ENCODE measurements at regions not wholly inside any gene's neighbourhood (a gene's known extent, or its start where the extent isn't known, plus 50 kb on each side); places are given as distances from the start of the nearest gene placed in this dataset.

DNA sequence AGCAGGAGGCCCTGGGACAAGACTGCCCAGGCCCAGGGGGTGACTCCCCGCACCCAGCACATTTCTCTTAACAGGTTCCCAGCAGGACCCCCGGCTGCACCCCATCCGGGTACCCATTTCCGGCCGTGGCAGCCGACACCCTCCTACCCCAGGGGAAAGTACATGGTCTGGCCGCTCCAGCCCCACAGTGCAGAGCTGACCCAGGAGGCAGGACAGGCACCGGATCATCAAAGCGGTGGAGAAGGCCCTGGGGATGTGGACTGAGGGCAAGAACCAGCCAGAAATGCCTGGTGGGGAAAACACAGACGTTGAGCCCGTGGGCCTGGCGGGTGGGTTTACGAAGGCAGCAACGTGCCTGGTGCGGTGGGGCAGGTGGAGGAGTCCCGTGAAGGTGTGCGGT is 79.5 kb upstream of the GPC1 start:
- H3K9me3 ChIP-seq = peaks cover 0 to 17% (median 11%) of the 10 kb centered on the region in 4 donors
- peaks cover 3 to 19% (median 8%) of the 10 kb centered on the region in 4 donors for H3K4me1 ChIP-seq
- peaks cover 0 to 3% (median 0%) of the 10 kb centered on the region in 4 donors for H3K27me3 ChIP-seq
- intact Hi-C loops (cut with DNase I) = no loop called here
- WGBS = 95% methylated on average over 17 of the region's 17 CpGs
- no peak overlapping the region for H3K4me3 ChIP-seq
- TF ChIP-seq POLR2A (IDR thresholded peaks at IDR 0.05; ENCODE audit: low read depth) = no peak
- no peak for TF ChIP-seq CTCF (IDR thresholded peaks at IDR 0.05)
- TF ChIP-seq EP300 (IDR thresholded peaks at IDR 0.05) = no peak
- TF ChIP-seq POLR2AphosphoS5 (IDR thresholded peaks at IDR 0.05) = no peak
- H3K36me3 ChIP-seq = no peaks in the 10 kb centered on the region
- no peak for DNase-seq (ENCODE audit: extremely low spot score)
- no peak overlapping the region for H3K27ac ChIP-seq (replicated peaks in 1 of 4)

DNA sequence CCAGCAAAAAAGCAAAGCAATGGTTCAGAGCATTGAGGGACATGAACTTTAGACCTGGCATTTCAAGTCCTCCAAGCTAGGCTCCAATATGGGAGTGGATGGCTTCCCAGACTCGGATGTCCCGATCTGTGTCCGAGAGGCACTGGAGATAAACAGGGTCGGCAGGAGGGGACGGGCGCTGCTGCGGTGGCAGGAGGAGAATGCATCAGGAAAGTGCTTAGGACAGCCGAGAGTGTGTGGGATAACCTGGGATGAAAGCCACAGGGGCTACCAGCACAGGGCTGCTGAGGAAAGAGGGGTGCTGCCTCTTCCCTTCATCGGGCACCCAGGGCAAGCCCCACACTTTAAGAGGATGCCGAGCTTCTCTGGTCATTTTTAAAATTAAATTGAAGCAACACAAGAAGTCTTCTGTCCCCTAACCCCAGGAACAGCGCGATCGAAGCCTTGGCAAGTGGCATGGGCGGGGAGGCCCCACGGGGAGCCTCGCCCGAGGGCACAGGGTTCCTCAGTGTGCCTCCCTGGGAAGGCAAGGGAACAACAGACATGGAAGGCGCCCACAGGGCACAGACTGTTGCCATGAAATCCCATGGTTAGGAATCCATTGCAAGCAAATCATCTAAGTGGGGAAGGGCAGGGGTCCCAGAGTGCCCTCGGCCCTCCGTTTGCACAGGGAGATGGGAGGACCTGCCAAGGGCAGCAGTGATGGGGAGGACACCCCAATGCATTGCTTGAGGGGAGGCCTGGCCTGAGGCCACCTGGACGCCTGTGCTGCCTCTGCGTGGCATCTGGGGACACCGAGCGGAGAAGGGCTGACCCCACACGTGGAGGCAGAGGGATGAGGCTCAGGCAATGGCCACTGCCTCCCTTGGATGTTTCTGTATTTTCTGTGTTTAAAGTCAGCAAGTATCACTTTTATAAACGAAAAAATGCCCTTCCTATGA is 78.5 kb upstream of the GPC1 start:
- WGBS = 85% methylated on average over 26 of the region's 26 CpGs
- H3K27me3 ChIP-seq = peaks cover 0 to 3% (median 0%) of the 10 kb centered on the region in 4 donors
- H3K9me3 ChIP-seq = peaks cover 0 to 26% (median 17%) of the 10 kb centered on the region in 4 donors
- TF ChIP-seq EP300 (IDR thresholded peaks at IDR 0.05) (no peak), CTCF (IDR thresholded peaks at IDR 0.05) (no peak), POLR2AphosphoS5 (IDR thresholded peaks at IDR 0.05) (no peak), POLR2A (IDR thresholded peaks at IDR 0.05; ENCODE audit: low read depth) (no peak)
- peaks cover 3 to 9% (median 5%) of the 10 kb centered on the region in 4 donors for H3K4me1 ChIP-seq
- no peaks in the 10 kb centered on the region for H3K36me3 ChIP-seq
- DNase-seq (ENCODE audit: extremely low spot score) = no peak
- intact Hi-C loops (cut with DNase I) = no loop called here
- no peak overlapping the region for H3K27ac ChIP-seq (replicated peaks in 1 of 4)
- no peak overlapping the region for H3K4me3 ChIP-seq

DNA sequence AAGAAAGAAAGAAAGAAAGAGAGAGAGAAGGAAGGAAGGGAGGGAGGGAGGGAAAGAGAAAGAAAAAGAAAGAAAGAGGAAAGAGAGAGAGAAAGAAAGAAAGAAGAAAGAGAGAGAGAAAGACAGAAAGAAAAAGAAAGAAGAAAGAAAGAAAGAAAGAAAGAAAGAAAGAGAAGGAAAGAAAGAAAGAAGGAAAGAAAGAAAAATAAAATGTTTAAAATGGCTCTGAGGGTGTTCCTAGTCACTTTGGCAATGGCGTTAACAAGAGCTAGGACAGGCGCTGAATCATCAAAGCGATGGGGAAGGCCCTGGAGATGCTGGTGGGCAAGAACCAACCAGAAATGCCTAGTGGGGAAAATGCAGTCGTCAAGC is 77.8 kb upstream of the GPC1 start:
- intact Hi-C loops (cut with DNase I) = no loop called here
- H3K27ac ChIP-seq (replicated peaks in 1 of 4) = no peak overlapping the region
- DNase-seq (ENCODE audit: extremely low spot score) = no peak
- peaks cover 3 to 6% (median 5%) of the 10 kb centered on the region in 4 donors for H3K4me1 ChIP-seq
- peaks cover 0 to 26% (median 17%) of the 10 kb centered on the region in 4 donors for H3K9me3 ChIP-seq
- TF ChIP-seq EP300 (IDR thresholded peaks at IDR 0.05) = no peak
- no peak for TF ChIP-seq POLR2A (IDR thresholded peaks at IDR 0.05; ENCODE audit: low read depth)
- TF ChIP-seq CTCF (IDR thresholded peaks at IDR 0.05) = no peak
- TF ChIP-seq POLR2AphosphoS5 (IDR thresholded peaks at IDR 0.05) = no peak
- no peaks in the 10 kb centered on the region for H3K36me3 ChIP-seq
- H3K27me3 ChIP-seq = peaks cover 0 to 3% (median 0%) of the 10 kb centered on the region in 4 donors
- no peak overlapping the region for H3K4me3 ChIP-seq
- WGBS = 84% methylated on average over 4 of the region's 4 CpGs

GRCh38 chr2:240358080-240358479 is 77.4 kb upstream of the GPC1 start:
- peaks cover 3 to 6% (median 5%) of the 10 kb centered on the region in 4 donors for H3K4me1 ChIP-seq
- peaks cover 0 to 26% (median 17%) of the 10 kb centered on the region in 4 donors for H3K9me3 ChIP-seq
- H3K27me3 ChIP-seq = peaks cover 0 to 2% (median 0%) of the 10 kb centered on the region in 4 donors
- H3K36me3 ChIP-seq = no peaks in the 10 kb centered on the region
- intact Hi-C loops (cut with DNase I) = no loop called here
- no peak for DNase-seq (ENCODE audit: extremely low spot score)
- WGBS = 77% methylated on average over 7 of the region's 7 CpGs
- H3K27ac ChIP-seq (replicated peaks in 1 of 4) = no peak overlapping the region
- TF ChIP-seq POLR2A (IDR thresholded peaks at IDR 0.05; ENCODE audit: low read depth) = no peak
- no peak for TF ChIP-seq POLR2AphosphoS5 (IDR thresholded peaks at IDR 0.05)
- TF ChIP-seq CTCF (IDR thresholded peaks at IDR 0.05) = no peak
- no peak for TF ChIP-seq EP300 (IDR thresholded peaks at IDR 0.05)
- no peak overlapping the region for H3K4me3 ChIP-seq
